WERI-Rb-1 (cell line): ENCODE measurements at regions not wholly inside any gene's neighbourhood (a gene's known extent, or its start where the extent isn't known, plus 50 kb on each side); places are given as distances from the start of the nearest gene placed in this dataset.
"Not testable (repeated sequence)": the region's sequence is repeated elsewhere in the genome, so short reads cannot be mapped to it uniquely, and the experiment has no call there.

Experiments
- DNase-seq: peaks from one replicate; pipeline ENCODE4 v3.0.0-alpha.2; 2020
- H3K27ac ChIP-seq: fragments of 250-450 bp; sonication (Bioruptor Pico); 2 replicates; pipeline ENCODE4 v1.5.1; 2020; ENCODE audit warnings: mild to moderate bottlenecking, moderate library complexity
- H3K27me3 ChIP-seq: fragments of 250-450 bp; sonication (Bioruptor Pico); 2 replicates; pipeline ENCODE4 v1.5.1; 2021; ENCODE audit warnings: mild to moderate bottlenecking, low read depth, moderate library complexity; ENCODE audit not compliant: insufficient read depth, severe bottlenecking
- H3K36me3 ChIP-seq: fragments of 250-450 bp; sonication (Bioruptor Pico); 2 replicates; pipeline ENCODE4 v1.5.1; 2020; ENCODE audit warnings: mild to moderate bottlenecking, moderate library complexity
- H3K4me3 ChIP-seq: 2 replicates; pipeline ENCODE4 v1.5.1; 2011; ENCODE audit warnings: low read depth, mild to moderate bottlenecking, control low read depth, low read length
- H3K9me3 ChIP-seq: fragments of 250-450 bp; sonication (Bioruptor Pico); 2 replicates; pipeline ENCODE4 v1.5.1; 2021; ENCODE audit warnings: mild to moderate bottlenecking, moderate library complexity; ENCODE audit not compliant: severe bottlenecking
- TF ChIP-seq, protein P1 (sequence below): IDR thresholded peaks from 2 replicates; pipeline ENCODE4 v1.5.1; 2011; ENCODE audit warnings: low read depth, mild to moderate bottlenecking, control low read depth, inconsistent platforms, low read length

DNA sequence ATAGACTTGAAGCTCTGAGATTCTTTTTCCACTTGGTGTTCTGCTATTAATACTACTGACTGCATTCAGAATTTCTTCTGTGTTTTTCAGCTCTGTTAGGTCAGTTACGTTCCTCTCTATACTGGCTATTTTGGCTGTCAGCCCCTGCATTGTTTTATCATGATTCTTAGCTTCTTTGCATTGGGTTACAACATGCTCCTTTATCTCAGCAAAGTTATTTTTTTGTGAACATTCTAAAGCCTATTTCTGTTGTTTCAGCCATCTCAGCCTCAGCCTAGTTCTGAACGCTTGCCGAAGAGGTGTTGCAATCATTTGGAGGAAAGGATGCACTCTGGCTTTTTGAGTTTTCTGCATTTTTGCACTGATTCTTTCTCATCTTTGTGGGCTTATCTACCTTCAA is 201.5 kb upstream of the GNAI1 start:
- Histone ChIP-seq H3K27me3 (no peaks in the 10 kb centered on the region), H3K36me3 (no peaks in the 10 kb centered on the region), H3K4me3 (no peak overlapping the region), H3K27ac (no peak overlapping the region), H3K9me3 (no peaks in the 10 kb centered on the region)
- TF ChIP-seq, protein P1, sequence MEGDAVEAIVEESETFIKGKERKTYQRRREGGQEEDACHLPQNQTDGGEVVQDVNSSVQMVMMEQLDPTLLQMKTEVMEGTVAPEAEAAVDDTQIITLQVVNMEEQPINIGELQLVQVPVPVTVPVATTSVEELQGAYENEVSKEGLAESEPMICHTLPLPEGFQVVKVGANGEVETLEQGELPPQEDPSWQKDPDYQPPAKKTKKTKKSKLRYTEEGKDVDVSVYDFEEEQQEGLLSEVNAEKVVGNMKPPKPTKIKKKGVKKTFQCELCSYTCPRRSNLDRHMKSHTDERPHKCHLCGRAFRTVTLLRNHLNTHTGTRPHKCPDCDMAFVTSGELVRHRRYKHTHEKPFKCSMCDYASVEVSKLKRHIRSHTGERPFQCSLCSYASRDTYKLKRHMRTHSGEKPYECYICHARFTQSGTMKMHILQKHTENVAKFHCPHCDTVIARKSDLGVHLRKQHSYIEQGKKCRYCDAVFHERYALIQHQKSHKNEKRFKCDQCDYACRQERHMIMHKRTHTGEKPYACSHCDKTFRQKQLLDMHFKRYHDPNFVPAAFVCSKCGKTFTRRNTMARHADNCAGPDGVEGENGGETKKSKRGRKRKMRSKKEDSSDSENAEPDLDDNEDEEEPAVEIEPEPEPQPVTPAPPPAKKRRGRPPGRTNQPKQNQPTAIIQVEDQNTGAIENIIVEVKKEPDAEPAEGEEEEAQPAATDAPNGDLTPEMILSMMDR = no peak
- no peak for DNase-seq

DNA sequence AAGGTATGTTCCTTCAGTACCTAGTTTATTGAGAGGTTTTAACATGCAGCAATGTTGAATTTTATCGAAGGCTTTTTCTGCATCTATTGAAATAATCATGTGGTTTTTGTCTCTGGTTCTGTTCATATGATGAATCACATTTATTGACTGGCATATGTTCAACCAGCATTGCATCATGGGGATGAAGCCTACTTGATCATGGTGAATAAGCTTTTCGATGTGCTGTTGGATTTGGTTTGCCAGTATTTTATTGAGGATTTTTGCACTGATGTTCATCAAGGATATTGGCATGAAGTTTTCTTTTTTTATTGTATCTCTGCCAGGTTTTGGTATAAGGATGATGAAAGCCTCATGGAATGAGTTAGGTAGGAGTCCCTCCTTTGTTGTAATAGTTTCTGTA is 204.0 kb upstream of the GNAI1 start:
- no peak overlapping the region for H3K4me3 ChIP-seq
- no peaks in the 10 kb centered on the region for H3K27me3 ChIP-seq
- no peak overlapping the region for H3K27ac ChIP-seq
- TF ChIP-seq, protein P1 = no peak
- DNase-seq = no peak
- H3K36me3 ChIP-seq = no peaks in the 10 kb centered on the region
- no peaks in the 10 kb centered on the region for H3K9me3 ChIP-seq

DNA sequence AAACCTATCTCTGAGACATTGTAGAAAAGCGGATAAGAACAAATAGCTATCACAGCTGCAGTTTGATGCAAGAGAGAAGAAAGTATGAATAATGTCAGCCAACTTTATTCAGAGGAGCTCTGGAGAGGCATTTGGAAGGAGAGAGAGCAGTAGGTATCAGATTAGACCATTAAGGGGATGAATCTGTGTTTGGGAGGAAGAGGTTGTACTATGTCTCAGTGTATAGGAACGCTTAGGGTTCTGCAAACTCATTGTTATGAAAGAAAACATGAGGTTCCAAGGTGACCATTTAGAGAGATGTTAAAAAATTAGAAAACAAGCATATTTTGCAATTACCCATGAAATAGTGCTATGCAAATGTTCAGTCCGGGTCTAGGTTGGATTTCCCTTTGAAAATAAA is 207.5 kb upstream of the GNAI1 start:
- no peak for DNase-seq
- no peaks in the 10 kb centered on the region for H3K9me3 ChIP-seq
- H3K4me3 ChIP-seq = no peak overlapping the region
- H3K27ac ChIP-seq = no peak overlapping the region
- TF ChIP-seq, protein P1 = no peak
- no peaks in the 10 kb centered on the region for H3K36me3 ChIP-seq
- H3K27me3 ChIP-seq = no peaks in the 10 kb centered on the region

DNA sequence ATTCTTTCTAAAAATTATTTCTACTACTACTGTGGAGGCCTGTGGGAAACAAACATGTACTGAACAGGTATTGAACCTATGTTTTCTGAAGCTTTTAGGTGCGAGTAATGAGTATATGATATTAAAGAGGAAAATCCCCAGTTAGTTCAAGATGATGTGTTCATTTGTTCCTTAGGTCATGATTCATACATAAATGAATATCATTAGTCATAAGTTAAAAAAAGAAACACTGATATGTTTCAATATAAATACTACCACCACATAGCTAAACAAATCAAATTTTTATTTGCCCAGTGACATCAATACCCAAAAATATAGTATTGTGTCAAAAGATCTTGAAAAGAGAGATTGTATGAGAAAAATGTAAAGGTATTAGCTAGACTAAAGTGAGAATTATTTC is 210.7 kb upstream of the GNAI1 start:
- Histone ChIP-seq H3K9me3 (no peaks in the 10 kb centered on the region), H3K27ac (no peak overlapping the region), H3K4me3 (no peak overlapping the region), H3K27me3 (no peaks in the 10 kb centered on the region), H3K36me3 (no peaks in the 10 kb centered on the region)
- TF ChIP-seq, protein P1 = no peak
- DNase-seq = no peak

DNA sequence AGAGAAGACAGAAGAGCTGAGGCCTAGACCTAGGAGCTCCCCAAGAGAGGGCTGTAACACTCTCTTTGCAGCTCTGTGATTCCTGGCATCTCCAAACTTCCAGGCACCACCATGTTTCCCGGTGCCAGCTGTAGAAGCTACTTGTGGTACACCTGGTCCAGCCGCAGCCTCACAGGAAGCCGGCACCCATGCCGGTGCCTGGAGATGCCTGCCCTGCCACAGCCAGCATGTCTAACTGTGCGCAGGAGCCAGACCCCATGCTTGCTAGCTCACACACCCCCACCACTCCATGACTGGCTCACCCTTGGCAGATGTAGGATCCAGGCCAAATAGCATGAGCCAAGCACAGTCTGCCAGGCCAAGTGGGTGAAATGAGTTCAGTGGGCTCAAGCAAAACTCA is 211.7 kb upstream of the GNAI1 start:
- no peak overlapping the region for H3K4me3 ChIP-seq
- TF ChIP-seq, protein P1 = no peak
- H3K36me3 ChIP-seq = no peaks in the 10 kb centered on the region
- no peak for DNase-seq
- no peak overlapping the region for H3K27ac ChIP-seq
- H3K27me3 ChIP-seq = no peaks in the 10 kb centered on the region
- H3K9me3 ChIP-seq = no peaks in the 10 kb centered on the region

DNA sequence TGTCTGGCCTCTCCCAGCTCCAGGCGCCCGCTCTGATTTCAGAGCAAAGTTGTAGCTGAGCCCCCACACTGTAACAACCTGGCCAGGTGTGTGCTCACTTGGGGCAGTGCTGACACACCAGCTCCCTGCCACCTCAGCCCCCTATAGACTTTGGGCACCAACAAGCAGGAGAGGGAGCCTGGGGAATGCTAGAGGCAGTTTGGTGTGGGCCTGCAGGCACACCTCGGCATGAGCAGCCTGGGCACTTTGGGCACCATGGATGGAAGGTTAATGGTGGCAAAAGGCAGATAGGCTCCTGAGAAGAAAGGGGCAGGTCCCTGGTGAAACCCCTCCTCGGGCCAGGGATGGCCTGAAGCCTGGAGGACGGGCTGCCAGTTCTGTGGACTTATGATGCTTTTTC is 212.7 kb upstream of the GNAI1 start:
- Histone ChIP-seq H3K27me3 (no peaks in the 10 kb centered on the region), H3K9me3 (no peaks in the 10 kb centered on the region), H3K27ac (no peak overlapping the region), H3K4me3 (no peak overlapping the region), H3K36me3 (no peaks in the 10 kb centered on the region)
- DNase-seq = no peak
- TF ChIP-seq, protein P1 = no peak

DNA sequence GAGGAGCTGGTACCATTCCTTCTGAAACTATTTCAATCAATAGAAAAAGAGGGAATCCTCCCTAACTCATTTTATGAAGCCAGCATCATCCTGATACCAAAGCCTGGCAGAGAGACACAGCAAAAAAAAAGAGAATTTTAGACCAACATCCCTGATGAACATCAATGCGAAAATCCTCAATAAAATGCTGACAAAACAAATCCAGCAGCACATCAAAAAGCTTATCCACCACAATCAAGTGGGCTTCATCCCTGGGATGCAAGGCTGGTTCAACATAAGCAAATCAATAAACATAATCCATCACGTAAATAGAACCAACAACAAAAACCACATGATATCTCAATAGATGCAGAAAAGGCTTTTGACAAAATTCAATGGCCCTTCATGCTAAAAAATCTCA is 216.0 kb upstream of the GNAI1 start:
- H3K27ac ChIP-seq, H3K36me3 ChIP-seq, H3K9me3 ChIP-seq, H3K4me3 ChIP-seq, DNase-seq, H3K27me3 ChIP-seq: not testable (repeated sequence)

DNA sequence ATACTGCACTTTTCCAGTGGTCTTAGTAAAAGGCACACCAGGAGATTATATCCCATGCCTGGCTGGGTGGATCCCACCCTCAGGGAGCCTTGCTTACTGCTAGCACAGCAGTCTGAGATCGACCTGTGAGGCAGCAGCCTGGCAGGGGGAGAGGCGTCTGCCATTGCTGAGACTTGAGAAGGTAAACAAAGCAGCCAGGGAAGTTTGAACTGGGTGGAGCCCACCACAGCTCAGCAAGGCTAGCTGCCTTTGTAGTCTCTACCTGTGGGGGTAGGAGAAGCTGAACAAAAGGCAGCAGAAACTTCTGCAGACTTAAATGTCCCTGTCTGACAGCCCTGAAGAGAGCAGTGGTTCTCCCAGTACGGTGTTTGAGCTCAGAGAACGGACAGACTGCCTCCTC is 219.3 kb upstream of the GNAI1 start:
- DNase-seq, H3K4me3 ChIP-seq, H3K27me3 ChIP-seq, H3K36me3 ChIP-seq, H3K9me3 ChIP-seq, H3K27ac ChIP-seq: not testable (repeated sequence)
